ENCODE measurements at regions not wholly inside any gene's neighbourhood (a gene's known extent, or its start where the extent isn't known, plus 50 kb on each side); places are given as distances from the start of the nearest gene placed in this dataset.

GRCh38 chr21:15932726-15933125 is 202.9 kb downstream of the USP25 start:
- Histone ChIP-seq H3K36me3 (ENCODE audit: control insufficient read depth, insufficient read depth, low read length) (no peaks in the 10 kb centered on the region), H3K4me1 (ENCODE audit: control insufficient read depth, insufficient read depth, low read length) (no peaks in the 10 kb centered on the region), H3K27ac (ENCODE audit: low read depth, low read length) (no peak overlapping the region), H3K27me3 (ENCODE audit: control insufficient read depth, insufficient read depth, low read length) (no peaks in the 10 kb centered on the region), H3K9ac (ENCODE audit: low read depth, low read length) (no peak overlapping the region), H3K9me3 (ENCODE audit: control insufficient read depth, insufficient read depth, low read length) (no peaks in the 10 kb centered on the region), H3K4me3 (ENCODE audit: low read depth, low read length) (no peak overlapping the region)

GRCh38 chr21:15935530-15935929 is 205.7 kb downstream of the USP25 start:
- Histone ChIP-seq H3K36me3 (ENCODE audit: control insufficient read depth, insufficient read depth, low read length) (no peaks in the 10 kb centered on the region), H3K27ac (ENCODE audit: low read depth, low read length) (no peak overlapping the region), H3K4me1 (ENCODE audit: control insufficient read depth, insufficient read depth, low read length) (no peaks in the 10 kb centered on the region), H3K27me3 (ENCODE audit: control insufficient read depth, insufficient read depth, low read length) (no peaks in the 10 kb centered on the region), H3K4me3 (ENCODE audit: low read depth, low read length) (no peak overlapping the region), H3K9me3 (ENCODE audit: control insufficient read depth, insufficient read depth, low read length) (no peaks in the 10 kb centered on the region), H3K9ac (ENCODE audit: low read depth, low read length) (no peak overlapping the region)

GRCh38 chr21:15943009-15943666 is 213.4 kb downstream of the USP25 start:
- Histone ChIP-seq H3K27me3 (ENCODE audit: control insufficient read depth, insufficient read depth, low read length) (no peaks in the 10 kb centered on the region), H3K27ac (ENCODE audit: low read depth, low read length) (no peak overlapping the region), H3K4me1 (ENCODE audit: control insufficient read depth, insufficient read depth, low read length) (no peaks in the 10 kb centered on the region), H3K4me3 (ENCODE audit: low read depth, low read length) (no peak overlapping the region), H3K9me3 (ENCODE audit: control insufficient read depth, insufficient read depth, low read length) (no peaks in the 10 kb centered on the region), H3K9ac (ENCODE audit: low read depth, low read length) (no peak overlapping the region), H3K36me3 (ENCODE audit: control insufficient read depth, insufficient read depth, low read length) (no peaks in the 10 kb centered on the region)

- Histone ChIP-seq H3K4me1 (ENCODE audit: control insufficient read depth, insufficient read depth, low read length) (no peaks in the 10 kb centered on the region), H3K9me3 (ENCODE audit: control insufficient read depth, insufficient read depth, low read length) (no peaks in the 10 kb centered on the region)
Measured at GRCh38 chr21:15947677-15948076, 217.9 kb downstream of the USP25 start.

GRCh38 chr21:15953551-15954116 is 223.9 kb downstream of the USP25 start:
- no peak overlapping the region for H3K9ac ChIP-seq (ENCODE audit: low read depth, low read length)
- H3K27me3 ChIP-seq (ENCODE audit: control insufficient read depth, insufficient read depth, low read length), result no peaks in the 10 kb centered on the region
- no peak overlapping the region for H3K27ac ChIP-seq (ENCODE audit: low read depth, low read length)
- 0 out of 2 replicates have a peak, but pooled peaks cover 7% of the 10 kb centered on the region for H3K9me3 ChIP-seq (ENCODE audit: control insufficient read depth, insufficient read depth, low read length)
- H3K4me1 ChIP-seq (ENCODE audit: control insufficient read depth, insufficient read depth, low read length), result no peaks in the 10 kb centered on the region
- H3K4me3 ChIP-seq (ENCODE audit: low read depth, low read length), result no peak overlapping the region
- H3K36me3 ChIP-seq (ENCODE audit: control insufficient read depth, insufficient read depth, low read length), result no peaks in the 10 kb centered on the region

More at GRCh38 chr21:15947677-15948076, 217.9 kb downstream of the USP25 start:
- Histone ChIP-seq H3K27me3 (ENCODE audit: control insufficient read depth, insufficient read depth, low read length) (no peaks in the 10 kb centered on the region), H3K27ac (ENCODE audit: low read depth, low read length) (no peak overlapping the region), H3K4me3 (ENCODE audit: low read depth, low read length) (no peak overlapping the region), H3K9ac (ENCODE audit: low read depth, low read length) (no peak overlapping the region), H3K36me3 (ENCODE audit: control insufficient read depth, insufficient read depth, low read length) (no peaks in the 10 kb centered on the region)

- Histone ChIP-seq H3K27ac (ENCODE audit: low read depth, low read length) (no peak overlapping the region), H3K4me3 (ENCODE audit: low read depth, low read length) (no peak overlapping the region), H3K4me1 (ENCODE audit: control insufficient read depth, insufficient read depth, low read length) (peaks cover 8% of the 10 kb centered on the region; the same call in 1 of the 2 replicates), H3K36me3 (ENCODE audit: control insufficient read depth, insufficient read depth, low read length) (no peaks in the 10 kb centered on the region), H3K9ac (ENCODE audit: low read depth, low read length) (no peak overlapping the region), H3K27me3 (ENCODE audit: control insufficient read depth, insufficient read depth, low read length) (no peaks in the 10 kb centered on the region), H3K9me3 (ENCODE audit: control insufficient read depth, insufficient read depth, low read length) (no peaks in the 10 kb centered on the region)
Measured at GRCh38 chr21:15964236-15964855, 234.6 kb downstream of the USP25 start.

- peaks cover 8% of the 10 kb centered on the region; the same call in 1 of the 2 replicates for H3K4me1 ChIP-seq (ENCODE audit: control insufficient read depth, insufficient read depth, low read length)
- H3K9ac ChIP-seq (ENCODE audit: low read depth, low read length), result no peak overlapping the region
- H3K27ac ChIP-seq (ENCODE audit: low read depth, low read length), result no peak overlapping the region
- H3K36me3 ChIP-seq (ENCODE audit: control insufficient read depth, insufficient read depth, low read length), result no peaks in the 10 kb centered on the region
- no peak overlapping the region for H3K4me3 ChIP-seq (ENCODE audit: low read depth, low read length)
- H3K9me3 ChIP-seq (ENCODE audit: control insufficient read depth, insufficient read depth, low read length), result no peaks in the 10 kb centered on the region
- no peaks in the 10 kb centered on the region for H3K27me3 ChIP-seq (ENCODE audit: control insufficient read depth, insufficient read depth, low read length)
Measured at GRCh38 chr21:15966231-15966630, 236.4 kb downstream of the USP25 start.

- H3K4me1 ChIP-seq (ENCODE audit: control insufficient read depth, insufficient read depth, low read length), result peaks cover 8% of the 10 kb centered on the region; the same call in 1 of the 2 replicates
- H3K4me3 ChIP-seq (ENCODE audit: low read depth, low read length), result no peak overlapping the region
- no peaks in the 10 kb centered on the region for H3K9me3 ChIP-seq (ENCODE audit: control insufficient read depth, insufficient read depth, low read length)
- no peak overlapping the region for H3K9ac ChIP-seq (ENCODE audit: low read depth, low read length)
- no peak overlapping the region for H3K27ac ChIP-seq (ENCODE audit: low read depth, low read length)
- no peaks in the 10 kb centered on the region for H3K36me3 ChIP-seq (ENCODE audit: control insufficient read depth, insufficient read depth, low read length)
- no peaks in the 10 kb centered on the region for H3K27me3 ChIP-seq (ENCODE audit: control insufficient read depth, insufficient read depth, low read length)
Measured at GRCh38 chr21:15966651-15967050, 236.9 kb downstream of the USP25 start.

- Histone ChIP-seq H3K36me3 (ENCODE audit: control insufficient read depth, insufficient read depth, low read length) (no peaks in the 10 kb centered on the region), H3K4me1 (ENCODE audit: control insufficient read depth, insufficient read depth, low read length) (peaks cover 8% of the 10 kb centered on the region; the same call in 1 of the 2 replicates)
Measured at GRCh38 chr21:15967661-15968060, 237.9 kb downstream of the USP25 start.

GRCh38 chr21:15968776-15969310 is 239.1 kb downstream of the USP25 start:
- Histone ChIP-seq H3K4me1 (ENCODE audit: control insufficient read depth, insufficient read depth, low read length) (peaks cover 8% of the 10 kb centered on the region; the same call in 1 of the 2 replicates), H3K36me3 (ENCODE audit: control insufficient read depth, insufficient read depth, low read length) (no peaks in the 10 kb centered on the region), H3K9me3 (ENCODE audit: control insufficient read depth, insufficient read depth, low read length) (no peaks in the 10 kb centered on the region), H3K27me3 (ENCODE audit: control insufficient read depth, insufficient read depth, low read length) (no peaks in the 10 kb centered on the region), H3K27ac (ENCODE audit: low read depth, low read length) (no peak overlapping the region), H3K9ac (ENCODE audit: low read depth, low read length) (no peak overlapping the region), H3K4me3 (ENCODE audit: low read depth, low read length) (no peak overlapping the region)

More at GRCh38 chr21:15967661-15968060, 237.9 kb downstream of the USP25 start:
- Histone ChIP-seq H3K27me3 (ENCODE audit: control insufficient read depth, insufficient read depth, low read length) (no peaks in the 10 kb centered on the region), H3K9me3 (ENCODE audit: control insufficient read depth, insufficient read depth, low read length) (no peaks in the 10 kb centered on the region), H3K27ac (ENCODE audit: low read depth, low read length) (peak overlapping the region; percentile 38), H3K4me3 (ENCODE audit: low read depth, low read length) (no peak overlapping the region), H3K9ac (ENCODE audit: low read depth, low read length) (no peak overlapping the region)

GRCh38 chr21:15976807-15977206 is 247.0 kb downstream of the USP25 start:
- H3K9me3 ChIP-seq (ENCODE audit: control insufficient read depth, insufficient read depth, low read length), result no peaks in the 10 kb centered on the region
- H3K4me1 ChIP-seq (ENCODE audit: control insufficient read depth, insufficient read depth, low read length), result peaks cover 11% of the 10 kb centered on the region; the same call in 1 of the 2 replicates
- no peaks in the 10 kb centered on the region for H3K27me3 ChIP-seq (ENCODE audit: control insufficient read depth, insufficient read depth, low read length)
- no peak overlapping the region for H3K27ac ChIP-seq (ENCODE audit: low read depth, low read length)
- no peaks in the 10 kb centered on the region for H3K36me3 ChIP-seq (ENCODE audit: control insufficient read depth, insufficient read depth, low read length)
- H3K9ac ChIP-seq (ENCODE audit: low read depth, low read length), result no peak overlapping the region
- no peak overlapping the region for H3K4me3 ChIP-seq (ENCODE audit: low read depth, low read length)
